ENCODE measurements at regions not wholly inside any gene's neighbourhood (a gene's known extent, or its start where the extent isn't known, plus 50 kb on each side); places are given as distances from the start of the nearest gene placed in this dataset.

GRCh38 chr6:169165561-169166300 is 87.9 kb downstream of the THBS2 start:
- DNase-seq, result no peak

GRCh38 chr6:169164986-169165385 is 88.7 kb downstream of the THBS2 start:
- DNase-seq, result no peak

- DNase-seq, result no peak
Observed at GRCh38 chr6:169164451-169164850, 89.2 kb downstream of the THBS2 start.

GRCh38 chr6:169163411-169163901 is 90.2 kb downstream of the THBS2 start:
- DNase-seq, result no peak

GRCh38 chr6:169162752-169163407 is 90.8 kb downstream of the THBS2 start:
- no peak for DNase-seq

- DNase-seq, result no peak
Observed at GRCh38 chr6:169162249-169162648, 91.4 kb downstream of the THBS2 start.

GRCh38 chr6:169161572-169162167 is 92.0 kb downstream of the THBS2 start:
- no peak for DNase-seq

- no peak for DNase-seq
Observed at GRCh38 chr6:169160855-169161560, 92.6 kb downstream of the THBS2 start.

GRCh38 chr6:169160091-169160854 is 93.4 kb downstream of the THBS2 start:
- no peak for DNase-seq

- DNase-seq, result no peak
Observed at GRCh38 chr6:169159331-169159730, 94.3 kb downstream of the THBS2 start.

- DNase-seq, result no peak
Observed at GRCh38 chr6:169158691-169159090, 95.0 kb downstream of the THBS2 start.

GRCh38 chr6:169158174-169158573 is 95.5 kb downstream of the THBS2 start:
- DNase-seq, result no peak

- no peak for DNase-seq
Observed at GRCh38 chr6:169157197-169158148, 96.2 kb downstream of the THBS2 start.

- no peak for DNase-seq
Observed at GRCh38 chr6:169156793-169157147, 96.9 kb downstream of the THBS2 start.

- DNase-seq, result no peak
Observed at GRCh38 chr6:169156108-169156792, 97.4 kb downstream of the THBS2 start.

- DNase-seq, result no peak
Observed at GRCh38 chr6:169155481-169155880, 98.2 kb downstream of the THBS2 start.

- no peak for DNase-seq
Observed at GRCh38 chr6:169153401-169153800, 100.2 kb downstream of the THBS2 start.

GRCh38 chr6:169146521-169146920 is 107.1 kb downstream of the THBS2 start:
- DNase-seq, result no peak

- no peak for DNase-seq
Observed at GRCh38 chr6:169145991-169146501, 107.6 kb downstream of the THBS2 start.

- no peak for DNase-seq
Observed at GRCh38 chr6:169145496-169145895, 108.2 kb downstream of the THBS2 start.

GRCh38 chr6:169144356-169144755 is 109.3 kb downstream of the THBS2 start:
- no peak for DNase-seq

All from SIG-M5 (cell line).